NT2/D1 (cell line): ENCODE measurements at regions not wholly inside any gene's neighbourhood (a gene's known extent, or its start where the extent isn't known, plus 50 kb on each side); places are given as distances from the start of the nearest gene placed in this dataset.

Experiments used
- DNase-seq: peaks from one replicate; pipeline ENCODE4 v3.0.0-alpha.2; 2011; ENCODE audit warnings: low read depth, low spot score
- H3K27me3 ChIP-seq: 2 replicates; pipeline ENCODE4 v1.6.0; 2011; ENCODE audit warnings: mild to moderate bottlenecking; ENCODE audit not compliant: insufficient read length, insufficient read depth
- H3K36me3 ChIP-seq: 2 replicates; pipeline ENCODE4 v1.6.1; 2011; ENCODE audit warnings: mild to moderate bottlenecking, low read length, mixed read lengths; ENCODE audit not compliant: insufficient read depth, insufficient read length
- H3K4me1 ChIP-seq: 2 replicates; pipeline ENCODE4 v1.5.1; 2011; ENCODE audit not compliant: insufficient read depth, insufficient read length
- H3K4me3 ChIP-seq: 2 replicates; pipeline ENCODE4 v1.5.1; 2011; ENCODE audit warnings: low read depth; ENCODE audit not compliant: insufficient read length
- H3K9ac ChIP-seq: 2 replicates; pipeline ENCODE4 v1.6.0; 2011; ENCODE audit warnings: low read depth; ENCODE audit not compliant: insufficient read length
- H3K9me3 ChIP-seq: 2 replicates; pipeline ENCODE4 v1.5.1; 2011; ENCODE audit warnings: mild to moderate bottlenecking, low read length; ENCODE audit not compliant: insufficient read depth
- SUZ12 ChIP-seq: IDR thresholded peaks from 2 replicates; pipeline ENCODE4 v1.6.1; 2011; ENCODE audit not compliant: insufficient read length, insufficient read depth; ENCODE audit errors: extremely low read depth
- YY1 ChIP-seq: IDR thresholded peaks from 2 replicates; pipeline ENCODE4 v1.6.1; 2011; ENCODE audit not compliant: insufficient read length, insufficient read depth
- ZNF274 ChIP-seq: IDR thresholded peaks from 2 replicates; pipeline ENCODE4 v1.6.1; 2011; ENCODE audit warnings: mild to moderate bottlenecking, low read depth, low read length

DNA sequence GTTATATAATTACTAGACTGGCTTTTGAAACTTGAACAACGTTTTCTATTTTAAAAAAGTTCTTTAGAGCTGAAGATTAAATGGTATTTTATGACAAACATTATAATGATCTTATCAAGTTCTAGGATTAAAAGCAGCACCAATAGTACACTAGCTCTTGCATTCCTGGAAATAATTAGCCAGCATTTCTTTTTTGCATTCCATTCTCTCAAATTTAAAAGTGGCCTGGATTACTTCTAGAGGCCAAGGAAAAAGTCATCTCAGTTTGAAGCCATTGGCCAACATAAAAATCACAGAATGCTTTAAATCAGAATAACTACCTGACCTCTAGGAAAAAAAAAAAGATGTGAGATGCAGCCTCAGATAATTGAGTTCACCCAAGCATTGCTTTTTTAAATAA lies 1326.4 kb upstream of the SORCS1 start:
- TF ChIP-seq YY1 (no peak), SUZ12 (no peak), ZNF274 (no peak)
- Histone ChIP-seq H3K4me3 (no peak overlapping the region), H3K36me3 (no peaks in the 10 kb centered on the region), H3K9ac (no peak overlapping the region), H3K27me3 (no peaks in the 10 kb centered on the region), H3K9me3 (no peaks in the 10 kb centered on the region), H3K4me1 (no peaks in the 10 kb centered on the region)
- no peak for DNase-seq

- Histone ChIP-seq H3K9me3 (peaks cover 10% of the 10 kb centered on the region; the same call in 1 of the 2 replicates), H3K4me1 (no peaks in the 10 kb centered on the region), H3K36me3 (no peaks in the 10 kb centered on the region), H3K9ac (no peak overlapping the region), H3K27me3 (peaks cover 12% of the 10 kb centered on the region), H3K4me3 (no peak overlapping the region)
- TF ChIP-seq SUZ12, result no peak
- no peak for TF ChIP-seq ZNF274
- TF ChIP-seq YY1, result no peak
- no peak for DNase-seq
Measured at GRCh38 chr10:108471420-108471819, 1306.9 kb upstream of the SORCS1 start.

DNA sequence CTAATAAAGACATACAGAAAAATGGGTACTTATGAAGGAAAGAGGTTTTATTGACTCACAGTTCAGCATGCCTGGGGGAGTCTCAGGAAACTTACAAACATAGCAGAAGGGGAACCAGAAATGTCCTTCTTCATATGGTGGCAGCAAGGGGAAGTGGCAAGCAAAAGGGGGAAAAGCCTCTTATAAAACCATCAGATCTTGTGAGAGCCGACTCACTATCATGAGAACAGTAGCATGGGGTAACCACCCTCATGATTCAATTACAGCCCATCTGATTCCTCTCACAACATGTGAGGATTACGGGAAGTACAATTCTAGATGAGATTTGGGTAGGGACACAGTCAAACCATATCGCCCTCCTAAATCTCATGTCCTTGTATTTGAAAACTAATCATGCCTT lies 1305.4 kb upstream of the SORCS1 start:
- Histone ChIP-seq H3K9me3 (peaks cover 10% of the 10 kb centered on the region; the same call in 1 of the 2 replicates), H3K9ac (no peak overlapping the region), H3K4me3 (no peak overlapping the region), H3K4me1 (no peaks in the 10 kb centered on the region), H3K36me3 (no peaks in the 10 kb centered on the region), H3K27me3 (peaks cover 25% of the 10 kb centered on the region)
- TF ChIP-seq YY1 (no peak), ZNF274 (no peak), SUZ12 (no peak)
- no peak for DNase-seq

- Histone ChIP-seq H3K4me1 (no peaks in the 10 kb centered on the region), H3K4me3 (peak overlapping the region; percentile 40), H3K9ac (peak overlapping the region; percentile 67), H3K27me3 (peaks cover 25% of the 10 kb centered on the region), H3K9me3 (peaks cover 7% of the 10 kb centered on the region; the same call in 1 of the 2 replicates), H3K36me3 (no peaks in the 10 kb centered on the region)
- DNase-seq, result no peak
- TF ChIP-seq ZNF274 (no peak), YY1 (no peak), SUZ12 (no peak)
Measured at GRCh38 chr10:108465871-108466641, 1301.5 kb upstream of the SORCS1 start.

GRCh38 chr10:108462005-108462404 lies 1297.5 kb upstream of the SORCS1 start:
- H3K4me1 ChIP-seq, result no peaks in the 10 kb centered on the region
- no peaks in the 10 kb centered on the region for H3K36me3 ChIP-seq
- no peak overlapping the region for H3K4me3 ChIP-seq
- no peak overlapping the region for H3K9ac ChIP-seq
- DNase-seq, result no peak
- TF ChIP-seq YY1 (no peak), ZNF274 (no peak), SUZ12 (no peak)
- H3K27me3 ChIP-seq, result peaks cover 19% of the 10 kb centered on the region
- no peaks in the 10 kb centered on the region for H3K9me3 ChIP-seq

DNA sequence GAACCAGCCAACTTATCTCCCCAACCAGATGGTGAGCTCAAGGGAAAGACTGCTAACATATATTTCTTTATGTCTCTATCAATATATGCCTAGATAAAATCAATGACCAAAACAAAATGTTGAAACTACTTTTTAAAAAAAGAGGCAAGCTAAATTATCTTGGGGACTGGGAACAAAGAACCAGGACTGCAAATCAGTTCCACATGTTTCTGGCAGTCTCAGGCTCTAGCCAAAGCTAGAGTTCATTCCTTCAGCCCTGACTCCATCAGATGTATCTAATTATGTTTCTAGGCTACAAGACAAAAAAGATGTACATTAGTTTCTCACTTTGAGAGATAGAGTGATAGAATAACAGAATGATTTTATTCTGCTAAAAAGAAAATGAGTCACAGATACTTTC lies 1290.3 kb upstream of the SORCS1 start:
- DNase-seq, result no peak
- Histone ChIP-seq H3K4me1 (no peaks in the 10 kb centered on the region), H3K4me3 (no peak overlapping the region), H3K9ac (no peak overlapping the region), H3K9me3 (no peaks in the 10 kb centered on the region), H3K36me3 (no peaks in the 10 kb centered on the region), H3K27me3 (no peaks in the 10 kb centered on the region)
- TF ChIP-seq SUZ12, result no peak
- TF ChIP-seq YY1, result no peak
- no peak for TF ChIP-seq ZNF274

DNA sequence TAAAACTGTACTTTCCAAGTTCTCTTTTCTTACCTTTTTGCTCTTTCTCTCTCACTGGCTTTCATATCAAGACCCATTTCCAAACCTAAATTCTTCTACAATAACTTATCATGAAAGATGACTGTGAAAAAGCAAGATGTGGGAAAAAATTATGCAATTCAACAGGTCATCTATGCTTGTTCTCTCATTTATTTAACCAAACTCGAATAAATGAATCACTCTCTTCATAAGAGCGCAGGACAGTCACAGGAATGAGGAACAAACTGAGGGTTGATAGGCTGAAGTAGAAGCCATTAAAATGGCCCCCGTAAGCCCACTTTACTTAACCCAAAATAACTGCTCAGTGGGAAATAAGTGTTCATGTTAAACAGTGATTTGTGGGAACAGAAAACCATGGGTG lies 1289.7 kb upstream of the SORCS1 start:
- DNase-seq, result no peak
- Histone ChIP-seq H3K4me3 (no peak overlapping the region), H3K9ac (no peak overlapping the region), H3K36me3 (no peaks in the 10 kb centered on the region), H3K27me3 (no peaks in the 10 kb centered on the region), H3K4me1 (no peaks in the 10 kb centered on the region), H3K9me3 (no peaks in the 10 kb centered on the region)
- no peak for TF ChIP-seq ZNF274
- no peak for TF ChIP-seq YY1
- no peak for TF ChIP-seq SUZ12
